NCI-H2196 (cell line): ENCODE measurements at regions not wholly inside any gene's neighbourhood (a gene's known extent, or its start where the extent isn't known, plus 50 kb on each side); places are given as distances from the start of the nearest gene placed in this dataset.

Experiments
- DNase-seq: peaks from one replicate; lab custom pipeline; 2025; ENCODE audit not compliant: unreplicated experiment; lab: John Stamatoyannopoulos, UW

GRCh38 chr22:27540656-27541396, 260.7 kb downstream of the MN1 start:
- no peak for DNase-seq

- no peak for DNase-seq
These were observed 259.7 kb downstream of the MN1 start for GRCh38 chr22:27541836-27542235.

- no peak for DNase-seq
These were observed 259.0 kb downstream of the MN1 start for GRCh38 chr22:27542602-27543001.

GRCh38 chr22:27543460-27543859, 258.1 kb downstream of the MN1 start:
- no peak for DNase-seq

GRCh38 chr22:27545085-27545484, 256.5 kb downstream of the MN1 start:
- no peak for DNase-seq

GRCh38 chr22:27546157-27546935, 255.2 kb downstream of the MN1 start:
- DNase-seq = no peak

GRCh38 chr22:27551402-27551801, 250.2 kb downstream of the MN1 start:
- DNase-seq = no peak

- DNase-seq = no peak
These were observed 249.4 kb downstream of the MN1 start for GRCh38 chr22:27552176-27552575.

GRCh38 chr22:27552863-27553262, 248.7 kb downstream of the MN1 start:
- DNase-seq = no peak

- DNase-seq = no peak
These were observed 247.3 kb downstream of the MN1 start for GRCh38 chr22:27554106-27554811.

- DNase-seq = no peak
These were observed 246.6 kb downstream of the MN1 start for GRCh38 chr22:27554841-27555456.

- no peak for DNase-seq
These were observed 245.2 kb downstream of the MN1 start for GRCh38 chr22:27556371-27556770.

- DNase-seq = no peak
These were observed 244.1 kb downstream of the MN1 start for GRCh38 chr22:27557286-27558008.

GRCh38 chr22:27558658-27559371, 242.7 kb downstream of the MN1 start:
- DNase-seq = no peak

GRCh38 chr22:27560781-27561180, 240.8 kb downstream of the MN1 start:
- no peak for DNase-seq

GRCh38 chr22:27561286-27561904, 240.2 kb downstream of the MN1 start:
- DNase-seq = no peak

GRCh38 chr22:27564806-27565205, 236.8 kb downstream of the MN1 start:
- DNase-seq = no peak

GRCh38 chr22:27566602-27567001, 235.0 kb downstream of the MN1 start:
- DNase-seq = no peak

- no peak for DNase-seq
These were observed 233.3 kb downstream of the MN1 start for GRCh38 chr22:27568265-27568664.
